Epithelial cell of proximal tubule (primary cell): ENCODE measurements at regions not wholly inside any gene's neighbourhood (a gene's known extent, or its start where the extent isn't known, plus 50 kb on each side); places are given as distances from the start of the nearest gene placed in this dataset.

Experiments used
- DNase-seq: peaks from one replicate; pipeline ENCODE4 v3.0.0-alpha.2; 2011; ENCODE audit warnings: low read depth
- H3K4me3 ChIP-seq: 2 replicates; pipeline ENCODE4 v1.5.1; 2011; ENCODE audit warnings: low read depth, mild to moderate bottlenecking, low read length
- CTCF ChIP-seq: conservative IDR thresholded peaks from 2 replicates; pipeline ENCODE4 v1.5.1; 2012; ENCODE audit warnings: low read depth, mild to moderate bottlenecking, low read length

- no peak for DNase-seq
- no peak for TF ChIP-seq CTCF
- no peak overlapping the region for H3K4me3 ChIP-seq
Observed at GRCh38 chr19:28394725-28395124, 818.2 kb downstream of the UQCRFS1 start.

GRCh38 chr19:28393574-28394336 is 819.2 kb downstream of the UQCRFS1 start:
- no peak overlapping the region for H3K4me3 ChIP-seq
- TF ChIP-seq CTCF: no peak
- no peak for DNase-seq

- no peak for TF ChIP-seq CTCF
- no peak overlapping the region for H3K4me3 ChIP-seq
- no peak for DNase-seq
Observed at GRCh38 chr19:28388988-28389387, 824.0 kb downstream of the UQCRFS1 start.

- no peak overlapping the region for H3K4me3 ChIP-seq
- TF ChIP-seq CTCF: no peak
- DNase-seq: no peak
Observed at GRCh38 chr19:28387507-28387906, 825.4 kb downstream of the UQCRFS1 start.

- TF ChIP-seq CTCF: no peak
- DNase-seq: no peak
- no peak overlapping the region for H3K4me3 ChIP-seq
Observed at GRCh38 chr19:28386470-28386869, 826.5 kb downstream of the UQCRFS1 start.

- TF ChIP-seq CTCF: no peak
- DNase-seq: no peak
- no peak overlapping the region for H3K4me3 ChIP-seq
Observed at GRCh38 chr19:28386066-28386465, 826.9 kb downstream of the UQCRFS1 start.

GRCh38 chr19:28377077-28377476 is 835.9 kb downstream of the UQCRFS1 start:
- H3K4me3 ChIP-seq: no peak overlapping the region
- no peak for TF ChIP-seq CTCF
- no peak for DNase-seq
